Medulla oblongata (tissue), 1 donor: ENCODE measurements at regions not wholly inside any gene's neighbourhood (a gene's known extent, or its start where the extent isn't known, plus 50 kb on each side); places are given as distances from the start of the nearest gene placed in this dataset.

Source experiments
- DNase-seq: peaks from one replicate; pipeline ENCODE4 v3.0.0-alpha.2; 2015; ENCODE audit errors: extremely low spot score

GRCh38 chr6:105816847-105817246 lies 269.3 kb upstream of the PRDM1 start:
- DNase-seq = no peak

DNA sequence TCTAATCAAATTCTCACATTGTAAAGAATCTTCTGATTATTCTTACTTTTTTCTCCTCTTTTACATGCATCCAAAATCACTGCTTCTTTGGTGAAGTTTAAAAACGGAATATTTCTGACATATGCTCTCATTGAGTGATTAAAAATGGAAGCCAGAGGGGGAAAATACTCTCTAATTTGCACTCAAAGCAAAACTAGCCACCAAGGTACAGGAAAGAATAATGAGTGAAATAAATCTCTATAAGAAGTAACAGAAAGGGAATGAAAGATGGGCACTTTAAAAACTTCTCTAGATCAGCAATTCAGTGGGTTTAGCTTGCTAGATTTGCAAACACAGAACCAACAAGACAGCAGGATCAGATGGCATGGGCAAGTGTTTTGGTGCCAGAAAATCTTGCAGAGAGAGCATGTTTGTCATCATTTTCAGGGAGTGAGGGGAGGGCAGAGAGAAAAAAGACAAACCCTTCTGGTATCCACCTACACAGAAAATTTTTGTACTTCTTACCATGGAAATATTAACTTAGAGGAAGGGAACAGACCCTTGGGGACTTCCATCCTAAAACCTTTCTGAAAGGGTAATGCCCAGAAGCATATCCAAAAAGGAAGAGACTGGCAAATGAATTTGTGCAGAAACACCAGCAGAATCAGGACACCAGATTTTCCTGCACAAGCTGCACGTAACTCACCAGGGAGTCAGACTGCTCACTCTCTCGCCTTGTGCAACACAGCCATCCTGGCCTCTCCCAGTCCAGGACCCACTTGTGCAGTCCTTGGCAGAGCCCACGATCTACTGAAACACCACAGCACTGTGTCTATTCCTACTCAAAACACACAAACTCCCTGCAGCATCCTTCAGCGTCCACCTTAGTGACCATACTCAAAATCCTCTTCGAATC lies 270.2 kb upstream of the PRDM1 start:
- no peak for DNase-seq

- no peak for DNase-seq
These were observed 271.2 kb upstream of the PRDM1 start for GRCh38 chr6:105814745-105815536.

- no peak for DNase-seq
These were observed 275.1 kb upstream of the PRDM1 start for GRCh38 chr6:105810922-105811482.

DNA sequence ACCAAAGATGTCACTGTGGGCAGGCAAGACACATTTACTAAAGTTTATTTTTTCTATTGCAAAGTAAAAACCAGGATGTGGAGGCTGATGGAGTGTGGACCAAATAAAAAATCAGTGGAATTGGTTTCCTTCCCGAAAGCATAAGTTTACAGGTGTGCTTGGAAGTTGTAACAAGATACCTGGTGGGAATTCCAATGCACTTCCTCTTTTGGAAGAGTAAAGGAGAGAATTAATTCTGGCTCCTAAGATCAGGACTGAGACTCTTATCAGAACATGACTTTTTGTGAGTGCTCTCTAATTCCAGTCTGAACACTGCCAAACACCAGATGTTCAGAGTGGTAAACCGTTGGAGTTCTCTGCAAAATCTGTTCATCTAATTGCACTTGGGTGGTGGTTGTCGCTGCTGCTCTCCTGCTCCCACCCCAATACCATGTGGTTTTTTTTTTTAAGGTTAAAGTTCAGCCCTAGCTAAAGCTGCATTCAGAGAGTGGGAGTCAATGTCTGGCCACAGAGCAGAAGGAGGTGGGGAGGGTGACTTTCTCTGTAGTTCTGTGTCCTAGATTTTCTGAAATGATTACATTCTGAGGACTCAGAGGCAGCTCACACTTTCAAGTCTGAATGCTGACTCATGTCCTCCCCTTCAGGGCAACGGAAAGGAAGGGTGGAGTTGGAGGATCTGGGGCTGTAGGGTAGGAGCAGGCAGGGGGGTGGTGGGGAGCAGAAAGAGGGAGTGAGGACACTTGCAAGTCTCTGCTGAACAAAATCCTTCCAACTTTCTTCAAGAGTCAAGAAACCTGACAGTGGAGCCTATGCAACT lies 275.8 kb upstream of the PRDM1 start:
- DNase-seq = no peak

- DNase-seq = no peak
These were observed 277.6 kb upstream of the PRDM1 start for GRCh38 chr6:105808571-105808970.

GRCh38 chr6:105807905-105808304 lies 278.2 kb upstream of the PRDM1 start:
- no peak for DNase-seq

- no peak for DNase-seq
These were observed 279.6 kb upstream of the PRDM1 start for GRCh38 chr6:105806486-105806920.

GRCh38 chr6:105805501-105806023 lies 280.6 kb upstream of the PRDM1 start:
- no peak for DNase-seq

- DNase-seq = no peak
These were observed 281.7 kb upstream of the PRDM1 start for GRCh38 chr6:105804424-105804823.

- no peak for DNase-seq
These were observed 282.1 kb upstream of the PRDM1 start for GRCh38 chr6:105804000-105804399.

DNA sequence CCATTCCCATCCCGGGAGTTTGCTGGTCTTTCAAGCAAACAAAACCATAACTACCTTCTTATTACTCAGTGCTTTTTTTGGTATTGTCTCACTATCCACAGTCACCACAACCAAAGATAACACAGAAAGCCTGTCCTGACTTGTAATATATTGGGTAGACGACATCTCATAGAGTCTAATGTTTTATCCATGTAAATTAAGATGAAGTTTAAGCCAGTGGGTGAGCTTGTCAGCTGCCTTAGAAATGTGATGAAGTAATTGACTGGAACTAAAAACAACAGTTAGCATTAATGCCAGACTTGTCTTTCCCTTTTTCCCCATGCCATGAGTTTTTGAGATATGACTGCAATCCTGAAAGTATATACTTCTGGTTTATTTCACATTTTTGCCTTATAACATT lies 282.7 kb upstream of the PRDM1 start:
- no peak for DNase-seq

DNA sequence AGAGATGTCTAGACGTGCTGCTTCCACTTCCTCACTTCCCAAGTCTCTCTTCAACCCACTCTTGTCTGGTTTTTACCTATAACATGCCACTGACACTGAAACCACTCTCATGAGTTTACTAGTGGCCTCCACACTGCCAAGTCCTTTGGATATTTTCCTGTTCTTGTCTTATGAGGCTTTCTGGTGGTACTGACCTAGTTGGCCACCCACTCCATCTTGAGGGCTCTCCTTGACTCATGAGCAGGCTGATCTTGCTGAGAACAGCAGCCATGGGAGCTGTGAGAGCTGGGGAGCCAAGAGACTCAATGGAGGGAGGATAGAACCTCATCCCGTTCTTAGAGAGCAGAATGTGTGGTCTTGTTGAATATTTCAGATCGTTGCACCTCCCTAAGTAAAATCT lies 283.4 kb upstream of the PRDM1 start:
- no peak for DNase-seq

DNA sequence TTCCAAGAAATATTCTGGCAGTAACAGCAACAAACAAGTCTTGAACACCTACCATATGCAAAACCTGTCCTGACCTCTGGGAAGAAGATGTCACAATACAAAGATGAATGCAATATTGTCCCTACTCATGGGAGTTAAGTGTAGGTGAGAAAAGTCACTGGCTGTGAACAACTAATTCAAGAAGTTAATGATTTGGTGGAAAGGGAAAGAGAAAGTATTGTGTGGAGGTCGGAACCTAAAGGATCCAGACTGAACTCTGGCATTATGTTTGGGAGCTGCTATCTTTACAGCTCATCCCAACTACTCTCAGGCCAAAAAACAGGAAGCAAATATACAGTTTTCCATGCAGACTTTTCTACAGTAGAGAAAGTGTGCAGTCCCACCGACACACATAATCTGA lies 285.3 kb upstream of the PRDM1 start:
- DNase-seq = no peak

DNA sequence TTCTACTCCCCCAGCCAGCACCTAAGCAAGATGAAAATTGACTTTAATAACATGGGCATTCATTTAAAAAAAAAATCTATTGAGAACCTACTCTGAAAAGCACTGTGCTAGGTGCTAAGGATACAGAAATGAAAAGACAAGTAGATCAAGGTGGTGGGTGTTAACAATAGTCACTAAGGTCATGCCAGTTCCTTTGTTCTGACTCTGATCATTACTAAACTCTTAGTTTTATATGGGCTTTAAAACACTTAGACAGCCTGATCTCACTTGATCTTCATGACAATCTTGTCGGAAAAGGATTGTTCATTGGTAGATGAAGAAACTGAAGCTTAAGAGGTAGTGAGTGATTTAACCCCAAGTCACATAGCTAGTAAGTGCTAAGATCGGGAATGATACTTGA lies 285.7 kb upstream of the PRDM1 start:
- DNase-seq = no peak

DNA sequence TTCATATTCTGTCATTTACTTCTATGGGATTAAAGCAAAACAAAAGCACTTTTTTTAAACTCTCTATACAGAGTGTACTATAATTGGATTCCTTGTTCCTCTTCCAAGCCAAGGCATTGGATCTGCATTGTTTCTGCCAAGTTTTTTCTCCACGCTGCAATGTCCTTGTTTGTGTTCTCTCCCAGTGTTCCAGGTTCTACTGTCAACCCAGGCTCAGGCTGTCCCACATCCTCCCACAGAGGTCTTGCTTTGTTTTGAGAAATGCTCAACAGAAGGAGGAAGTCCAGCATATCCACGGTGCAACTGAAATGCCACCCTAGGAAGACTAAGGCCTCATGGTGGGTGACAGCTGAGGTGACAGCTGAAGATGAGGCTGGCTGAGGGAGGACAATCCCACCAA lies 287.1 kb upstream of the PRDM1 start:
- DNase-seq = peak; percentile 45

DNA sequence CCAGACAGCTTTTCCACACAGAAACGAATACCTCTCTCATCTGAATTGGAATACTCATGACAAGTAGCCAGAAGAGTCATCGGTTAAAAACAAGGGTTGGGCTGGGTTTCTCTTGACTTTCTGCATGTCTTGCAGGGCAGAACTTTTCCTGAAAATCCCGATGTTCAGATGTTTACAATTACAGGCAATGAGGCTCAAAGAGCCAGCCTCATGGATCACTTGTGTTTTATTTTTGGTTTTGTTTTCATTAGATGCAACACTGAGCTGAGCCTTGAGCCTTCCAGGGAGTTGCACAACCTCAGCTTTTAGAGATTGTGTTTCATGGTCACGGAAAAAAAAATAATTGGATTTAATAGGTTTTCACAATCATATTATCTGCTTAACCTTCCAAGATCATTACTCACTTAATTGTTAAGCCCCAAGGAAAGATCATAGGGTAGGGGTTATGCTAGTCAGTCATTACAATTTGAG lies 288.1 kb upstream of the PRDM1 start:
- DNase-seq = no peak

DNA sequence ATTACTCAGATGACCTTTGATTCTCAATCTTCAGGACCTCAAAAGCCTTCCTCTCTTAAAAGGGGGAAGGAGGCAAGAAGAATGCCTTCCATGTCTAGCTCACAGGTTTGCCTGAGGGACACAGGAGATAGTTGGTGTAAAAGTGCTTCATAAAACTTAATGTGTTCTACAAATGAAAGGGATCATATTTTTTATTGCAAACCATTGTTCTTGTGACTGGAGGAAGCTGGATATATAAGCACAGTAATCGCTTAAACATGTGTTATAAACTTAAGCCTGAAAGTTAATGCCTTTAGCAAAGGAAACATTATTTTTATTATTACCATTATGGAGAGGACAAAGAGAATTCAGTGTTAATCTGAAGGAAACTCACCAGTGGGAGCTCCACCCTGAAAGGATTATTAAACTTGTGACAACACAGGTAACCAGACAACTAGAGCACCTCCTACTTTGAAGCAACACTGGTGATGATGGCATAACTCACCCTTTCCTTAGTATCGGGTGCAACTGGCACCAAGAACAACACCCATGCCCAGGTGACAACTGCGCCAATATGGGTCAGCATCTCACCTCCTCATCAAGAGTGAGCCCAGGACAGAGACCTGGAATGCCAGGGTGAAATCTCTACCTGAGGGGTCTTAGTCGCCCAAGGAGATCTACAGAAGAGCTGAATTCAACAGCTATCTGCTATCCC lies 288.7 kb upstream of the PRDM1 start:
- no peak for DNase-seq

GRCh38 chr6:105795913-105796517 lies 290.1 kb upstream of the PRDM1 start:
- no peak for DNase-seq

- no peak for DNase-seq
These were observed 290.8 kb upstream of the PRDM1 start for GRCh38 chr6:105795366-105795765.
